ENCODE measurements at regions not wholly inside any gene's neighbourhood (a gene's known extent, or its start where the extent isn't known, plus 50 kb on each side); places are given as distances from the start of the nearest gene placed in this dataset.

- Histone ChIP-seq H3K4me2 (ENCODE audit: insufficient read depth, low read length) (no peak overlapping the region), H3K9me1 (replicated peaks; ENCODE audit: control insufficient read depth, extremely low read depth, insufficient read depth, low read length) (no peaks in the 10 kb centered on the region), H3K27ac (ENCODE audit: insufficient read depth, low read depth, low read length) (no peak overlapping the region), H4K20me1 (replicated peaks; ENCODE audit: control insufficient read depth, extremely low read depth, insufficient read depth, low read length) (no peaks in the 10 kb centered on the region), H3K27me3 (ENCODE audit: control insufficient read depth in 2 of 2, insufficient read depth in 2 of 2, low read length in 2 of 2) (no peaks in the 10 kb centered on the region), H3K4me3 (replicated peaks in 1 of 3; ENCODE audit: insufficient read depth in 1 of 3, low read depth in 1 of 3, low read length in 3 of 3) (no peak overlapping the region), H2AFZ (ENCODE audit: low read depth, low read length) (no peak overlapping the region), H3K4me1 (ENCODE audit: control insufficient read depth, extremely low read depth, insufficient read depth, low read length) (no peaks in the 10 kb centered on the region), H3K79me2 (ENCODE audit: control insufficient read depth, insufficient read depth, low read length) (no peaks in the 10 kb centered on the region), H3K9ac (replicated peaks; ENCODE audit: extremely low read depth, insufficient read depth, low read length) (no peak overlapping the region), H3K36me3 (ENCODE audit: control insufficient read depth in 2 of 2, extremely low read depth in 1 of 2, insufficient read depth in 2 of 2, low read length in 2 of 2) (no peaks in the 10 kb centered on the region), H3K9me3 (replicated peaks; ENCODE audit: control insufficient read depth, insufficient read depth, low read length) (peaks cover 2% of the 10 kb centered on the region)
- ChIA-PET POLR2A (no interaction called here), CTCF (no interaction called here)
- no TSS peak for BruUV-seq (replicated peaks)
- TF ChIP-seq JUN (IDR thresholded peaks at IDR 0.05; ENCODE audit: borderline replicate concordance, insufficient read depth, insufficient read length, low read depth) = no peak
- TF ChIP-seq, protein P1, sequence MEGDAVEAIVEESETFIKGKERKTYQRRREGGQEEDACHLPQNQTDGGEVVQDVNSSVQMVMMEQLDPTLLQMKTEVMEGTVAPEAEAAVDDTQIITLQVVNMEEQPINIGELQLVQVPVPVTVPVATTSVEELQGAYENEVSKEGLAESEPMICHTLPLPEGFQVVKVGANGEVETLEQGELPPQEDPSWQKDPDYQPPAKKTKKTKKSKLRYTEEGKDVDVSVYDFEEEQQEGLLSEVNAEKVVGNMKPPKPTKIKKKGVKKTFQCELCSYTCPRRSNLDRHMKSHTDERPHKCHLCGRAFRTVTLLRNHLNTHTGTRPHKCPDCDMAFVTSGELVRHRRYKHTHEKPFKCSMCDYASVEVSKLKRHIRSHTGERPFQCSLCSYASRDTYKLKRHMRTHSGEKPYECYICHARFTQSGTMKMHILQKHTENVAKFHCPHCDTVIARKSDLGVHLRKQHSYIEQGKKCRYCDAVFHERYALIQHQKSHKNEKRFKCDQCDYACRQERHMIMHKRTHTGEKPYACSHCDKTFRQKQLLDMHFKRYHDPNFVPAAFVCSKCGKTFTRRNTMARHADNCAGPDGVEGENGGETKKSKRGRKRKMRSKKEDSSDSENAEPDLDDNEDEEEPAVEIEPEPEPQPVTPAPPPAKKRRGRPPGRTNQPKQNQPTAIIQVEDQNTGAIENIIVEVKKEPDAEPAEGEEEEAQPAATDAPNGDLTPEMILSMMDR (IDR thresholded peaks at IDR 0.05; ENCODE audit: extremely low read depth in 1 of 2, insufficient read depth in 1 of 2, low read depth in 1 of 2, low read length in 2 of 2) = no peak
- TF ChIP-seq GATA2 (IDR thresholded peaks at IDR 0.05; ENCODE audit: insufficient read depth, insufficient read length, low read depth, low read length) = no peak
- no peak for TF ChIP-seq POLR2AphosphoS5 (IDR thresholded peaks at IDR 0.05; ENCODE audit: insufficient read depth, low read depth, low read length)
- TF ChIP-seq FOS (IDR thresholded peaks at IDR 0.05; ENCODE audit: borderline replicate concordance, insufficient read depth, low read length) = no peak
- TF ChIP-seq EZH2 (IDR thresholded peaks at IDR 0.05; ENCODE audit: borderline replicate concordance, low read depth, low read length, severe bottlenecking) = no peak
- no peak for TF ChIP-seq MAX (IDR thresholded peaks at IDR 0.05; ENCODE audit: insufficient read depth, insufficient read length)
- DNase-seq (ENCODE audit: low read depth, low spot score) (no peak), FAIRE-seq (no peak)
- dilution Hi-C loops (cut with MboI; ENCODE audit: extremely low pct_ligation_motif_present, low sequenced_read_pairs) = no loop called here
- intact Hi-C loops (cut with micrococcal nuclease) = no loop called here
Observed at GRCh38 chr17:79511471-79511870, 99.4 kb downstream of the RBFOX3 start.
